Liver (tissue), 7 donors: ENCODE measurements at regions not wholly inside any gene's neighbourhood (a gene's known extent, or its start where the extent isn't known, plus 50 kb on each side); places are given as distances from the start of the nearest gene placed in this dataset.

Experiments
- DNase-seq: peaks from one replicate; pipeline ENCODE4 v3.0.0-alpha.2; 2017; ENCODE audit warnings: low spot score
- H3K27ac ChIP-seq, 2 donors: one replicate each; pipeline ENCODE4 v1.7.0; 2013; ENCODE audit warnings: inconsistent platforms in 2 of 2, low read length in 2 of 2, control low read depth in 1 of 2, low read depth in 1 of 2, mild to moderate bottlenecking in 1 of 2
- H3K27me3 ChIP-seq, 4 donors: one replicate each; pipeline versions ENCODE4 v1.6.1 to v1.7.0; 2013; ENCODE audit warnings: low read length in 3 of 4, inconsistent platforms in 1 of 4, mild to moderate bottlenecking in 1 of 4, moderate library complexity in 1 of 4; ENCODE audit not compliant: control insufficient read depth in 4 of 4, insufficient read depth in 4 of 4
- H3K36me3 ChIP-seq, 4 donors: one replicate each; pipeline versions ENCODE4 v1.6.1 to v1.7.0; 2013; ENCODE audit warnings: low read length in 3 of 4, mild to moderate bottlenecking in 3 of 4, low read depth in 1 of 4, moderate library complexity in 1 of 4; ENCODE audit not compliant: control insufficient read depth in 4 of 4, insufficient read depth in 3 of 4
- H3K4me1 ChIP-seq, 4 donors: one replicate each; pipeline versions ENCODE4 v1.6.1 to v1.7.0; 2013; ENCODE audit warnings: low read length in 3 of 4, mild to moderate bottlenecking in 3 of 4, moderate library complexity in 1 of 4; ENCODE audit not compliant: control insufficient read depth in 4 of 4, insufficient read depth in 4 of 4
- H3K4me3 ChIP-seq, 3 donors: one replicate each; pipeline versions ENCODE4 v1.6.1 to v1.7.0; 2013; ENCODE audit warnings: low read length in 3 of 3, control low read depth in 1 of 3, low read depth in 1 of 3, mild to moderate bottlenecking in 1 of 3
- H3K9ac ChIP-seq, 2 donors: one replicate each; pipeline ENCODE4 v1.7.0; 2013; ENCODE audit warnings: low read length in 2 of 2, mild to moderate bottlenecking in 2 of 2, moderate library complexity in 2 of 2, control low read depth in 1 of 2, low read depth in 1 of 2
- H3K9me3 ChIP-seq, 4 donors: one replicate each; pipeline versions ENCODE4 v1.6.1 to v1.7.0; 2013; ENCODE audit warnings: low read length in 3 of 4; ENCODE audit not compliant: control insufficient read depth in 4 of 4
- ATF3 ChIP-seq: IDR thresholded peaks from 2 replicates; pipeline ENCODE4 v1.6.1; 2016; ENCODE audit warnings: antibody characterized with exemption
- EGR1 ChIP-seq, 2 donors: IDR thresholded peaks; 2 replicates each; pipeline ENCODE4 v1.6.1; 2016 to 2018; ENCODE audit warnings: antibody characterized with exemption in 2 of 2, low read depth in 2 of 2
- FOXA1 ChIP-seq: IDR thresholded peaks from 2 replicates; pipeline ENCODE4 v1.6.1; 2016; ENCODE audit warnings: antibody characterized with exemption
- FOXA2 ChIP-seq: IDR thresholded peaks from 2 replicates; pipeline ENCODE4 v1.6.1; 2016; ENCODE audit warnings: antibody characterized with exemption
- GABPA ChIP-seq, 2 donors: IDR thresholded peaks in 1 of 2; conservative IDR thresholded peaks in 1 of 2; 2 replicates each; pipeline ENCODE4 v1.6.1; 2016; ENCODE audit warnings: antibody characterized with exemption in 2 of 2, mild to moderate bottlenecking in 1 of 2, moderate library complexity in 1 of 2
- HNF4A ChIP-seq, 2 donors: conservative IDR thresholded peaks; 2 replicates each; pipeline ENCODE4 v1.6.1; 2016; ENCODE audit warnings: antibody characterized with exemption in 2 of 2, mild to moderate bottlenecking in 2 of 2
- RAD21 ChIP-seq, 2 donors: IDR thresholded peaks; 2 replicates each; pipeline ENCODE4 v1.6.1; 2016; ENCODE audit warnings: antibody characterized with exemption in 2 of 2, mild to moderate bottlenecking in 2 of 2
- REST ChIP-seq: IDR thresholded peaks from 2 replicates; pipeline ENCODE4 v1.6.1; 2016; ENCODE audit warnings: antibody characterized with exemption, mild to moderate bottlenecking
- RXRA ChIP-seq, 2 donors: IDR thresholded peaks; 2 replicates each; pipeline ENCODE4 v1.6.1; 2017 to 2018; ENCODE audit warnings: antibody characterized with exemption in 2 of 2, mild to moderate bottlenecking in 1 of 2
- SP1 ChIP-seq: IDR thresholded peaks from 2 replicates; pipeline ENCODE4 v1.6.1; 2018; ENCODE audit warnings: antibody characterized with exemption, mild to moderate bottlenecking
- TAF1 ChIP-seq: conservative IDR thresholded peaks from 2 replicates; pipeline ENCODE4 v1.6.1; 2016; ENCODE audit warnings: antibody characterized with exemption, mild to moderate bottlenecking
- YY1 ChIP-seq: IDR thresholded peaks from 2 replicates; pipeline ENCODE4 v1.6.1; 2016; ENCODE audit warnings: antibody characterized with exemption, mild to moderate bottlenecking
- ZBTB33 ChIP-seq: IDR thresholded peaks from 2 replicates; pipeline ENCODE4 v1.6.1; 2016; ENCODE audit warnings: antibody characterized with exemption
- WGBS: extraction: QIAGEN DNeasy Blood & Tissue Kit; methylation state at CpG from one replicate; pipeline ENCODE4 v1.1.7; 2013; 5-methylcytosine and 5-hydroxymethylcytosine counted together
- donor health status: healthy.
- donor health status: healthy.
- donor health status: healthy.
- donor health status: healthy.

GRCh38 chr6:95786802-95787201, 209.5 kb downstream of the MANEA start (continued):
- TF ChIP-seq RAD21 (IDR thresholded peaks at IDR 0.05): no peak

- Histone ChIP-seq H3K27me3 (no peaks in the 10 kb centered on the region), H3K27ac (no peak overlapping the region), H3K4me1 (no peaks in the 10 kb centered on the region), H3K4me3 (no peak overlapping the region), H3K36me3 (no peaks in the 10 kb centered on the region), H3K9me3 (no peaks in the 10 kb centered on the region), H3K9ac (no peak overlapping the region)
- DNase-seq: no peak
- no peak for TF ChIP-seq EGR1 (IDR thresholded peaks at IDR 0.05; ENCODE audit: low read depth in 2 of 2)
- TF ChIP-seq FOXA2: no peak
- no peak for TF ChIP-seq YY1
- TF ChIP-seq REST: no peak
- no peak for TF ChIP-seq ATF3
- no peak for TF ChIP-seq TAF1
- no peak for TF ChIP-seq RXRA (IDR thresholded peaks at IDR 0.05)
- no peak for TF ChIP-seq FOXA1
- TF ChIP-seq HNF4A (conservative IDR thresholded peaks at IDR 0.05): no peak
- 52% methylated on average over 7 of the region's 7 CpGs for WGBS
Measured at GRCh38 chr6:95790787-95791186, 213.5 kb downstream of the MANEA start.

- H3K27ac ChIP-seq: no peak overlapping the region
- no peaks in the 10 kb centered on the region for H3K4me1 ChIP-seq
- H3K9ac ChIP-seq: no peak overlapping the region
- no peaks in the 10 kb centered on the region for H3K27me3 ChIP-seq
- DNase-seq: no peak
- H3K9me3 ChIP-seq: no peaks in the 10 kb centered on the region
- no peaks in the 10 kb centered on the region for H3K36me3 ChIP-seq
- H3K4me3 ChIP-seq: no peak overlapping the region
- TF ChIP-seq GABPA (IDR thresholded peaks at IDR 0.05 in 1 of 2, conservative IDR thresholded peaks at IDR 0.05 in 1 of 2): no peak
- no peak for TF ChIP-seq SP1
- TF ChIP-seq HNF4A (conservative IDR thresholded peaks at IDR 0.05): no peak
- TF ChIP-seq ATF3: no peak
Measured at GRCh38 chr6:95794749-95795148, 217.4 kb downstream of the MANEA start.

- DNase-seq: no peak
- H3K27ac ChIP-seq: no peak overlapping the region
- no peak overlapping the region for H3K4me3 ChIP-seq
- no peak for TF ChIP-seq HNF4A (conservative IDR thresholded peaks at IDR 0.05)
- no peak for TF ChIP-seq SP1
- TF ChIP-seq ZBTB33: no peak
- no peak for TF ChIP-seq FOXA2
- no peaks in the 10 kb centered on the region for H3K9me3 ChIP-seq
- no peaks in the 10 kb centered on the region for H3K36me3 ChIP-seq
- no peaks in the 10 kb centered on the region for H3K27me3 ChIP-seq
- no peaks in the 10 kb centered on the region for H3K4me1 ChIP-seq
- no peak overlapping the region for H3K9ac ChIP-seq
Measured at GRCh38 chr6:95795927-95796326, 218.6 kb downstream of the MANEA start.
